ENCODE measurements at regions not wholly inside any gene's neighbourhood (a gene's known extent, or its start where the extent isn't known, plus 50 kb on each side); places are given as distances from the start of the nearest gene placed in this dataset.

DNA sequence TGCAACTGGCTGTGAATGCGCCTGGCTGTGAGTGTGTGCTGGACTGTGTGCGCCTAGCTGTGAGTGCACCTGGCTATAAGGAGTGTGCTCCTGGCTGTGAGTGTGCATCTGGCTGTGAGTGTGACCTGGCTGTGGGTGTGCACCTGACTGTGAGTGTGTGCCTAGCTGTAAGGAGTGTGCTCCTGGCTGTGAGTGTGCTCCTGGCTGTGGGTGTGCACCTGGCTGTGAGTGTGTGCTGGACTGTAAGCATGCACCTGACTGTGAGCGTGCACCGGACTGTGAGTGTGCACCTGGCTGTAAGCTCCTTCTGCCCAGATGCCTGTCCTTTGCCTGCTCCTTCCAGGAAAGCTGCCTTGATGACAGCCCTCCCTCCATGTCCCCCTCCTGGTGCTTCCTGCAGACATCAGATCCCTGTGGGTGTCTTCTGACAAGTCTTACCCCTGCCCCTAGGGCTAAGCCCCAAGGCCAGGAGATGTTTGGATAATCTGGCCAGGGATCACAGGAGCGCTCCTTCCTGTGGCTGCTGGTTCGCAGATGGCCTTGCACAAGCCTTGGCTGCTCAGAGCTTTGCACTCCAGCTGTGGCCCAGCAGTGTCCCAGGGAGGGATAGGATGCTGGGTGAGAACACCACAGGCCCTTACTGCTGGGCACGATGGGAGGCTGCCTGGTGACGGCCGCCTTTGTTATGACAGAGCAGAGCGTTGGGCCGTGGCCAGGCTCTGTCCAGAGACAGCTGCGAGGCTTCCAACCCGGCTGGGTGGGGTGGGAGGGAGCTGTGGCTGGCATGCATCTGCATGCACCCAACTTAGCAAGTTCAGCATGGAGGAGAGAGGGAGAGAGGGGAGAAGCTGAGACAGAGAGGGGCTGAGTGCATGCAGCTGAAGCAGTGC is 89.9 kb downstream of the GLI2 start:
- TF ChIP-seq POLR2A (IDR thresholded peaks at IDR 0.05), result no peak
- TF ChIP-seq, protein P1, sequence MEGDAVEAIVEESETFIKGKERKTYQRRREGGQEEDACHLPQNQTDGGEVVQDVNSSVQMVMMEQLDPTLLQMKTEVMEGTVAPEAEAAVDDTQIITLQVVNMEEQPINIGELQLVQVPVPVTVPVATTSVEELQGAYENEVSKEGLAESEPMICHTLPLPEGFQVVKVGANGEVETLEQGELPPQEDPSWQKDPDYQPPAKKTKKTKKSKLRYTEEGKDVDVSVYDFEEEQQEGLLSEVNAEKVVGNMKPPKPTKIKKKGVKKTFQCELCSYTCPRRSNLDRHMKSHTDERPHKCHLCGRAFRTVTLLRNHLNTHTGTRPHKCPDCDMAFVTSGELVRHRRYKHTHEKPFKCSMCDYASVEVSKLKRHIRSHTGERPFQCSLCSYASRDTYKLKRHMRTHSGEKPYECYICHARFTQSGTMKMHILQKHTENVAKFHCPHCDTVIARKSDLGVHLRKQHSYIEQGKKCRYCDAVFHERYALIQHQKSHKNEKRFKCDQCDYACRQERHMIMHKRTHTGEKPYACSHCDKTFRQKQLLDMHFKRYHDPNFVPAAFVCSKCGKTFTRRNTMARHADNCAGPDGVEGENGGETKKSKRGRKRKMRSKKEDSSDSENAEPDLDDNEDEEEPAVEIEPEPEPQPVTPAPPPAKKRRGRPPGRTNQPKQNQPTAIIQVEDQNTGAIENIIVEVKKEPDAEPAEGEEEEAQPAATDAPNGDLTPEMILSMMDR (IDR thresholded peaks at IDR 0.05), result no peak
- TF ChIP-seq EP300 (IDR thresholded peaks at IDR 0.05), result no peak
